K562 (cell line): ENCODE measurements at regions not wholly inside any gene's neighbourhood (a gene's known extent, or its start where the extent isn't known, plus 50 kb on each side); places are given as distances from the start of the nearest gene placed in this dataset.

ENCODE experiments used
- ATAC-seq: fragments of 200-7000 bp; cut with Tn5 transposase; 3 replicates; pipeline ENCODE4 v1.9.1; 2020; ENCODE audit warnings: moderate library complexity
- BruUV-seq: library from RNA; stranded (reverse); fragments of 400-500 nt; replicated peaks from 2 replicates; lab custom pipeline; 2021; lab: Mats Ljungman, UMichigan
- CTCF ChIA-PET: fragments of 300-600 bp; formaldehyde crosslinking; extraction: SDS; loops from one replicate; lab custom pipeline; 2021; ENCODE audit warnings: low intra/inter-chr PET ratio; lab: Yijun Ruan, JAX
- POLR2A ChIA-PET: fragments of 300-600, 350-650 bp; sonication (Branson Sonifier 250); formaldehyde crosslinking; extraction: SDS; loops from one replicate; lab custom pipeline; 2021; ENCODE audit warnings: antibody characterized with exemption, inconsistent platforms; lab: Yijun Ruan, JAX
- DNase-seq, 4 experiments: peaks; one replicate each; pipeline versions ENCODE4 v3.0.0 to v3.0.0-alpha.2; 2011 to 2018; ENCODE audit warnings: low spot score in 3 of 4, mixed read lengths in 3 of 4; ENCODE audit errors: extremely low read depth in 1 of 4
- FAIRE-seq: peaks from 2 replicates; lab custom pipeline; 2011; peaks lifted over from hg19 to GRCh38; lab: Jason Lieb, UNC
- H2AFZ ChIP-seq: 2 replicates; pipeline ENCODE4 v1.6.0; 2011; ENCODE audit warnings: low read depth, low read length, control low read depth, inconsistent platforms
- H3K27ac ChIP-seq: fragments of 200-600 bp; 3 replicates; pipeline ENCODE4 v1.8.0; 2011; ENCODE audit warnings: low read depth, mild to moderate bottlenecking, control low read depth, inconsistent platforms, low read length, moderate library complexity, mixed read lengths; ENCODE audit errors: extremely low read depth
- H3K27me3 ChIP-seq, 2 experiments: fragments of 300-600 bp in 1 of 2; 2 replicates in 1 of 2; 3 replicates in 1 of 2; pipeline versions ENCODE4 v1.6.0 to v1.8.0; 2011; ENCODE audit warnings: inconsistent platforms in 2 of 2, low read length in 2 of 2, mild to moderate bottlenecking in 1 of 2, mixed read lengths in 1 of 2, moderate library complexity in 1 of 2; ENCODE audit not compliant: control insufficient read depth in 2 of 2, insufficient read depth in 2 of 2
- H3K36me3 ChIP-seq: fragments of 300-600 bp; 3 replicates; pipeline ENCODE4 v1.8.0; 2011; ENCODE audit warnings: mild to moderate bottlenecking, low read length, inconsistent platforms; ENCODE audit not compliant: control insufficient read depth, insufficient read depth
- H3K4me1 ChIP-seq, 2 experiments: fragments of 200-600 bp in 1 of 2; replicated peaks in 1 of 2; 2 replicates in 1 of 2; 3 replicates in 1 of 2; pipeline versions ENCODE4 v1.5.1 to v1.8.0; 2011; ENCODE audit warnings: inconsistent platforms in 2 of 2, low read length in 2 of 2, mild to moderate bottlenecking in 1 of 2, mixed read lengths in 1 of 2, moderate library complexity in 1 of 2; ENCODE audit not compliant: control insufficient read depth in 2 of 2, insufficient read depth in 2 of 2
- H3K4me2 ChIP-seq: 2 replicates; pipeline ENCODE4 v1.6.1; 2011; ENCODE audit warnings: low read length, control low read depth, inconsistent platforms, mixed read lengths; ENCODE audit not compliant: insufficient read depth
- H3K4me3 ChIP-seq: fragments of 200-600 bp; sonication (generic), shearing (Covaris generic); 2 replicates; pipeline ENCODE4 v1.5.1; 2016; ENCODE audit warnings: control low read depth, inconsistent platforms
- H3K79me2 ChIP-seq: fragments of 200-600 bp; 3 replicates; pipeline ENCODE4 v1.8.0; 2011; ENCODE audit warnings: low read length, inconsistent platforms; ENCODE audit not compliant: control insufficient read depth, insufficient read depth
- H3K9ac ChIP-seq, 2 experiments: 2 replicates each; pipeline versions ENCODE4 v1.6.0 to v1.6.1; 2011; ENCODE audit warnings: low read depth in 2 of 2, low read length in 2 of 2, control low read depth in 1 of 2, inconsistent platforms in 1 of 2, mild to moderate bottlenecking in 1 of 2, mixed read lengths in 1 of 2; ENCODE audit not compliant: insufficient read depth in 1 of 2
- H3K9me1 ChIP-seq: one replicate; pipeline ENCODE4 v1.6.0; 2011; ENCODE audit warnings: inconsistent platforms, mild to moderate bottlenecking, low read length, moderate library complexity; ENCODE audit not compliant: control insufficient read depth, insufficient read depth
- H3K9me3 ChIP-seq: replicated peaks from 2 replicates; pipeline ENCODE4 v1.5.1; 2011; ENCODE audit warnings: low read depth, low read length, inconsistent platforms; ENCODE audit not compliant: control insufficient read depth, insufficient read depth
- H4K20me1 ChIP-seq: replicated peaks from 2 replicates; pipeline ENCODE4 v1.6.1; 2011; ENCODE audit warnings: low read length, inconsistent platforms, mixed read lengths; ENCODE audit not compliant: control insufficient read depth, insufficient read depth
- C11orf30 ChIP-seq: fragments of 450-650 bp; IDR thresholded peaks from 2 replicates; pipeline ENCODE4 v1.6.1; 2016; ENCODE audit warnings: low read depth, mild to moderate bottlenecking
- CC2D1A ChIP-seq: fragments of 450-650 bp; IDR thresholded peaks from 2 replicates; pipeline ENCODE4 v1.6.1; 2017; ENCODE audit warnings: mild to moderate bottlenecking
- CLOCK ChIP-seq: fragments of 250-450 bp; sonication (Bioruptor Pico); IDR thresholded peaks from 2 replicates; pipeline ENCODE4 v1.4.0; 2020; ENCODE audit warnings: mild to moderate bottlenecking, moderate library complexity, borderline replicate concordance
- MAFF ChIP-seq: IDR thresholded peaks from 2 replicates; pipeline ENCODE4 v1.6.1; 2012; ENCODE audit warnings: low read length, improper control_type of control experiment
- MAFG ChIP-seq: fragments of 450-650 bp; conservative IDR thresholded peaks from 2 replicates; pipeline ENCODE4 v1.6.1; 2016; ENCODE audit warnings: missing genetic modification characterization, missing compliant biosample characterization
- MAFK ChIP-seq: IDR thresholded peaks from 2 replicates; pipeline ENCODE4 v1.6.1; 2011; ENCODE audit warnings: low read length, improper control_type of control experiment
- PTTG1 ChIP-seq: fragments of 450-650 bp; IDR thresholded peaks from 2 replicates; pipeline ENCODE4 v1.6.1; 2016; ENCODE audit warnings: low read depth, mild to moderate bottlenecking, missing genetic modification characterization, missing compliant biosample characterization
- RHOXF2B ChIP-seq: fragments of 250-450 bp; sonication (Bioruptor Pico); conservative IDR thresholded peaks from 2 replicates; pipeline ENCODE4 v1.5.1; 2021
- TAF15 ChIP-seq: fragments of 200-400 bp; formaldehyde crosslinking; IDR thresholded peaks from 2 replicates; pipeline ENCODE4 v1.6.1; 2017; ENCODE audit warnings: mild to moderate bottlenecking, low read depth, low read length, moderate library complexity
- TEAD2 ChIP-seq: fragments of 450-650 bp; IDR thresholded peaks from 2 replicates; pipeline ENCODE4 v1.6.1; 2016; ENCODE audit warnings: missing genetic modification characterization, control low read depth, missing compliant biosample characterization
- TEAD4 ChIP-seq, 2 experiments: sonication (generic) in 1 of 2; formaldehyde crosslinking in 1 of 2; IDR thresholded peaks; 2 replicates each; pipeline versions ENCODE4 v1.6.1 to v1.8.0; 2012 to 2022; ENCODE audit warnings: borderline replicate concordance in 1 of 2, inconsistent platforms in 1 of 2, low read length in 1 of 2, mild to moderate bottlenecking in 1 of 2, missing genetic modification reagents in 1 of 2
- THAP12 ChIP-seq: fragments of 250-450 bp; sonication (Bioruptor Pico); IDR thresholded peaks from 2 replicates; pipeline ENCODE4 v1.9.0; 2021; ENCODE audit warnings: mild to moderate bottlenecking, inconsistent platforms
- THAP7 ChIP-seq: fragments of 250-450 bp; sonication (Bioruptor Pico); IDR thresholded peaks from 2 replicates; pipeline ENCODE4 v1.5.0; 2021
- ZKSCAN1 ChIP-seq: fragments of 150-350 bp; IDR thresholded peaks from 2 replicates; pipeline ENCODE4 v1.6.1; 2016; ENCODE audit warnings: low read depth, low read length
- ZNF316 ChIP-seq: fragments of 450-650 bp; IDR thresholded peaks from 2 replicates; pipeline ENCODE4 v1.6.1; 2016
- ZNF436 ChIP-seq: fragments of 250-450, 450-650 bp; sonication (Bioruptor Pico); formaldehyde crosslinking; IDR thresholded peaks from 2 replicates; pipeline ENCODE4 v1.7.0; 2020; ENCODE audit warnings: mild to moderate bottlenecking
- ZNF696 ChIP-seq: fragments of 250-450 bp; sonication (Bioruptor Pico); conservative IDR thresholded peaks from 2 replicates; pipeline ENCODE4 v1.4.0; 2020; ENCODE audit warnings: mild to moderate bottlenecking, moderate library complexity
- ZNF740 ChIP-seq, 3 experiments: fragments of 200-800 bp in 1 of 3; sonication (Bioruptor generic) in 1 of 3; sonication (generic) in 1 of 3; formaldehyde crosslinking in 1 of 3; IDR thresholded peaks; 2 replicates each; pipeline versions ENCODE4 v1.6.1 to v1.8.0; 2016 to 2022; ENCODE audit warnings: mild to moderate bottlenecking in 2 of 3, missing compliant biosample characterization in 2 of 3, missing genetic modification characterization in 2 of 3, missing genetic modification reagents in 1 of 3
- WGBS: fragments of 100-300 bp; shearing (Covaris generic); methylation state at CpG from one replicate; pipeline ENCODE4 v1.1.6; 2016; ENCODE audit warnings: low coverage, mixed read lengths; ENCODE audit not compliant: insufficient coverage; ENCODE audit errors: missing lambda C conversion rate; 5-methylcytosine and 5-hydroxymethylcytosine counted together
- in situ Hi-C: fragments of 300-500 bp; cut with MboI; formaldehyde crosslinking; loops from 4 replicates; pipeline ENCODE4 v1.15.0; 2018; ENCODE audit warnings: inconsistent platforms, mixed read lengths
- intact Hi-C: fragments of 100-400 bp; cut with micrococcal nuclease; formaldehyde crosslinking; loops from 2 replicates; pipeline ENCODE4 v1.14.2; 2022

- H3K4me1 ChIP-seq: no peaks in the 10 kb centered on the region
- TF ChIP-seq ZNF696 (no peak), ZNF316 (peak; percentile 69; the same call in 1 of the 2 replicates), ZKSCAN1 (no peak), MAFK (peak; percentile 25; the same call in 1 of the 2 replicates), CC2D1A (no peak), MAFG (tag) (peak; percentile 50; the same call in 1 of the 2 replicates), CLOCK (no peak), THAP12 (CRISPR knock-in tag) (no peak), C11orf30 (0 out of 2 replicates have a peak, but pooled peaks have one; percentile 50), MAFF (0 out of 2 replicates have a peak, but pooled peaks have one; percentile 21), ZNF740 (CRISPR knock-in tag; IDR thresholded peaks at IDR 0.05) (no peak), ZNF740 (tag; IDR thresholded peaks at IDR 0.05) (no peak), ZNF436 (no peak), RHOXF2B (CRISPR knock-in tag) (no peak), THAP7 (CRISPR knock-in tag) (no peak), TEAD2 (no peak), TAF15 (no peak), TEAD4 (IDR thresholded peaks at IDR 0.05; ENCODE audit: low read length) (no peak), TEAD4 (CRISPR knock-in tag; IDR thresholded peaks at IDR 0.05; ENCODE audit: borderline replicate concordance) (no peak), PTTG1 (no peak)
- H3K4me2 ChIP-seq: no peak overlapping the region
- no peaks in the 10 kb centered on the region for H3K79me2 ChIP-seq
- H3K9ac ChIP-seq: no peak overlapping the region
- CTCF ChIA-PET: no interaction called here
- intact Hi-C loops: no loop called here
- POLR2A ChIA-PET: no interaction called here
- no peak overlapping the region for H3K4me3 ChIP-seq
- BruUV-seq: no TSS peak
- FAIRE-seq (no peak), ATAC-seq (no peak), DNase-seq (no peak)
- peaks cover 23 to 41% of the 10 kb centered on the region in 2 experiments for H3K27me3 ChIP-seq
- H3K27ac ChIP-seq: no peak overlapping the region
- in situ Hi-C loops: no loop called here
- no peaks in the 10 kb centered on the region for H4K20me1 ChIP-seq
- H3K36me3 ChIP-seq: no peaks in the 10 kb centered on the region
- H2AFZ ChIP-seq: no peak overlapping the region
- WGBS: 2% methylated on average over 8 of the region's 8 CpGs
- H3K9me1 ChIP-seq: no peaks in the 10 kb centered on the region
- H3K9me3 ChIP-seq: no peaks in the 10 kb centered on the region
Measured at GRCh38 chr20:51937779-51938178, 135.5 kb upstream of the SALL4 start.
